Type B pancreatic cell (in vitro differentiated cells): ENCODE measurements at regions not wholly inside any gene's neighbourhood (a gene's known extent, or its start where the extent isn't known, plus 50 kb on each side); places are given as distances from the start of the nearest gene placed in this dataset.

Experiments used
- DNase-seq: peaks from one replicate; pipeline ENCODE4 v3.0.0; 2021; ENCODE audit warnings: mixed read lengths; ENCODE audit not compliant: unreplicated experiment; ENCODE audit errors: extremely low spot score
- H3K27ac Mint-ChIP-seq: 2 replicates; pipeline ENCODE4 v1.8.0; 2021; ENCODE audit warnings: mild to moderate bottlenecking, mixed read lengths
- H3K27me3 Mint-ChIP-seq: 2 replicates; pipeline ENCODE4 v1.8.0; 2021; ENCODE audit warnings: mixed read lengths
- H3K36me3 Mint-ChIP-seq: 2 replicates; pipeline ENCODE4 v1.8.0; 2021; ENCODE audit warnings: mixed read lengths
- H3K4me1 Mint-ChIP-seq: one replicate; pipeline ENCODE4 v1.8.0; 2021; ENCODE audit warnings: mixed read lengths; ENCODE audit not compliant: unreplicated experiment
- H3K4me3 Mint-ChIP-seq: 2 replicates; pipeline ENCODE4 v1.8.0; 2021; ENCODE audit warnings: mild to moderate bottlenecking, mixed read lengths
- H3K9me3 Mint-ChIP-seq: 2 replicates; pipeline ENCODE4 v1.8.0; 2021; ENCODE audit warnings: mixed read lengths
- TF ChIP-seq, protein P1 (sequence below): fragments of 200-600 bp; sonication (generic); conservative IDR thresholded peaks from 2 replicates; pipeline ENCODE4 v1.5.0; 2021; ENCODE audit warnings: antibody characterized with exemption, mild to moderate bottlenecking

DNA sequence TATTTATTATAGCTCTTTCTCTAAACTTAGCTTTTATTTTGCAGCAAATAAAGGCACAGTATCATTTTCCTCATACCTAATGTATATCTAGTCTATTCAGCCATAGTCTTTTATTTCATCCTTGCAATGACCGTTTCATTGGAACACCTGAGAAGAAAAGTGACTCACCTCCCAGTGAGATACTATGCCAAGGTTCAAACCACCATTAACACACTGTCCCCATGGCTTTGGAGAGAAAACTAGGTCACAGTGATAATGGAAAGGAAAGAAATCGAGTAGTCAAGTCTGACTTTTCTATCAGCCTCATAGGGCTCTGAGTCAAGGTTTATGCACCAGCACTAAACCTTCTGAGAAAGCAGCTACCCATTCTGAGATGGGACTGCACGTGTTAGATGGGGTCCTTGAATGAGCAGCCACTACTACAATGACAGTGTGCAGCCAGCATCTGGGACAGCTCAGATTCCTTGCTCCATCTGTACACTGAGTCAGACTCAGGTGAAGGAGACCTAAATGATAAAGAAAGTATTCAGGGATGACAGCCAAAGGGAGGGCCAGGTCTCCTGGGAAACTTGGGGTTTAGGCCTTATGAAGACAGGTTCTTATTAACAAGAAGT lies 971.1 kb upstream of the ACVR2A start:
- H3K4me3 Mint-ChIP-seq: no peak overlapping the region
- TF ChIP-seq, protein P1, sequence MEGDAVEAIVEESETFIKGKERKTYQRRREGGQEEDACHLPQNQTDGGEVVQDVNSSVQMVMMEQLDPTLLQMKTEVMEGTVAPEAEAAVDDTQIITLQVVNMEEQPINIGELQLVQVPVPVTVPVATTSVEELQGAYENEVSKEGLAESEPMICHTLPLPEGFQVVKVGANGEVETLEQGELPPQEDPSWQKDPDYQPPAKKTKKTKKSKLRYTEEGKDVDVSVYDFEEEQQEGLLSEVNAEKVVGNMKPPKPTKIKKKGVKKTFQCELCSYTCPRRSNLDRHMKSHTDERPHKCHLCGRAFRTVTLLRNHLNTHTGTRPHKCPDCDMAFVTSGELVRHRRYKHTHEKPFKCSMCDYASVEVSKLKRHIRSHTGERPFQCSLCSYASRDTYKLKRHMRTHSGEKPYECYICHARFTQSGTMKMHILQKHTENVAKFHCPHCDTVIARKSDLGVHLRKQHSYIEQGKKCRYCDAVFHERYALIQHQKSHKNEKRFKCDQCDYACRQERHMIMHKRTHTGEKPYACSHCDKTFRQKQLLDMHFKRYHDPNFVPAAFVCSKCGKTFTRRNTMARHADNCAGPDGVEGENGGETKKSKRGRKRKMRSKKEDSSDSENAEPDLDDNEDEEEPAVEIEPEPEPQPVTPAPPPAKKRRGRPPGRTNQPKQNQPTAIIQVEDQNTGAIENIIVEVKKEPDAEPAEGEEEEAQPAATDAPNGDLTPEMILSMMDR: no peak

DNA sequence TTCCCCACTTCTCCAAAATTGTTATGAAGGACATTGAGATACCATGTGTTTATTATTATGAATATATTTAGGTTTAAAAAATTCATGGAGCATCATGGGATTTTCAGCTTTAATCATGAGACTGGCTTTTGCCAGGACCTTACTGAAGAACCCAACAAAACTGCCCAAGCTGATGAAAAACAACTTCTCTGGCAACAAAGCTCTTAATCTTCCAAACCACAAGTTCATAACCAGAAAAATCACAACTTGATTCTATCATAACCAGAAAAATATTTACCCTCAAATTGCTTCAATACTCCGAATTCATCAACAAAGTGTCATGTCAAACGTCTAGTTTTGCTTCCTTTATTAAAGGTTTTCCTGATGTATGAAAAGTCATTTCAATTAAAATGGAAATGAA lies 971.8 kb upstream of the ACVR2A start:
- no peaks in the 10 kb centered on the region for H3K4me1 Mint-ChIP-seq
- no peaks in the 10 kb centered on the region for H3K9me3 Mint-ChIP-seq
- no peaks in the 10 kb centered on the region for H3K36me3 Mint-ChIP-seq
- H3K27ac Mint-ChIP-seq: no peak overlapping the region
- H3K4me3 Mint-ChIP-seq: no peak overlapping the region
- no peaks in the 10 kb centered on the region for H3K27me3 Mint-ChIP-seq
- TF ChIP-seq, protein P1: no peak
- no peak for DNase-seq

More for the DNA sequence above, 971.1 kb upstream of the ACVR2A start:
- Mint-ChIP-seq H3K4me1 (no peaks in the 10 kb centered on the region), H3K27ac (no peak overlapping the region), H3K9me3 (no peaks in the 10 kb centered on the region), H3K36me3 (no peaks in the 10 kb centered on the region), H3K27me3 (no peaks in the 10 kb centered on the region)
- no peak for DNase-seq

DNA sequence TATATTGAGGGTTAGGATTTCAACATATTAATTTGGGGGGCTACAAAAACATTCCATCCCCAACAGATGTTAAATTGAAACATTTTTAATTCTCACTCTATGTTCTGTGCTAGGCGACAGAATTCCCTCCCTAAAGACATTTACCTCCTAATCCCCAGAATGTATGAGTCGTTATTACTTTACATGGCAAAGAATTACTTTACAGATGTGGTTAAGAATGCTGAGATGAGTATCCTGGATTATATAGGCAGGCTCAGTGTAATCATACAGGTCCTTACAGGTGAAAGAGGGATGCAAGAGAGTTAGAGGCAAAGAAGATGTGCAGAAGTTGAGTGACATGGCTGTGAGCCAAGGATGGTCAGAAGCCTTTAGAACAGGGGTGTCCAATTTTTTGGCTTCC lies 974.1 kb upstream of the ACVR2A start:
- H3K27me3 Mint-ChIP-seq: no peaks in the 10 kb centered on the region
- H3K27ac Mint-ChIP-seq: no peak overlapping the region
- H3K9me3 Mint-ChIP-seq: no peaks in the 10 kb centered on the region
- TF ChIP-seq, protein P1: no peak
- H3K4me1 Mint-ChIP-seq: peaks cover 4% of the 10 kb centered on the region
- no peak overlapping the region for H3K4me3 Mint-ChIP-seq
- H3K36me3 Mint-ChIP-seq: no peaks in the 10 kb centered on the region
- DNase-seq: no peak

DNA sequence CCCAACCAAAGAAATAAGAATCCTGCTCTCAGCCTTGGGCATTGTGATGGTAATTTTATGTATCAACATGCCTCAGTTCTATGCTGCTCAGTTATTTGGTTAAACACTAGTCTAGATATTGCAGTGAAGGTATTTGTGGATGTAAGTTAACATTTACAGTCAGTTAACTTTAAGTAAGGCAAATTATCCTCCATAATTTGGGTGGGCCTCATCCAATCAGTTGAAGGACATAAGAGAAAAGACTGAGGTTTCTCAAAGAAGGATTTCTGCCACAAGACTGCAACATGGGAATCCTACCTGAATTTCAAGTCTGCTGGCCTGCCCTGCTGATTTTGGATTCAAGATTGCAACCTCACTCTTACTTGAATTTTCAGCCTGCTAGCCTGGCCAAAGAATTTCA lies 975.5 kb upstream of the ACVR2A start:
- TF ChIP-seq, protein P1: no peak
- peaks cover 4% of the 10 kb centered on the region for H3K4me1 Mint-ChIP-seq
- no peak overlapping the region for H3K4me3 Mint-ChIP-seq
- no peaks in the 10 kb centered on the region for H3K9me3 Mint-ChIP-seq
- DNase-seq: no peak
- H3K27ac Mint-ChIP-seq: no peak overlapping the region
- no peaks in the 10 kb centered on the region for H3K36me3 Mint-ChIP-seq
- no peaks in the 10 kb centered on the region for H3K27me3 Mint-ChIP-seq

DNA sequence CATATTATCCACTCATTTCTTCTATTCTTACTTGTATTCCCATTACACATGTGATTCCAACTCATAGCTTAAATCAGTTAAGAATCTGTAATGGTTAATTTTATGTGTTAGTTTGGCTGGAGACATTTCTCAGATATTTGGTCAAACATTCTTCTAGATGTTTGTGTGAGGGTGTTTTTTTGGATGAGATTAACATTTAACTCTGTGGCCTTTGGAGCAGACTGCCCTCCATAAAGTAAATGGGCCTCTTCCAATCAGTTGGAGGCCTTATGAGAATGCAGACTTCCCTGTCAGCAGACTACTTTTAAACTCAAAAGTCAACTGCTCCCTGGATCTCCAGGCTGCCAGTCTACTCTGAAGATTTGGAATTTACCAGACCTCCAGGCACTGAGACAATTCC lies 976.8 kb upstream of the ACVR2A start:
- TF ChIP-seq, protein P1: no peak
- Mint-ChIP-seq H3K36me3 (no peaks in the 10 kb centered on the region), H3K4me3 (no peak overlapping the region), H3K4me1 (peaks cover 4% of the 10 kb centered on the region), H3K27ac (no peak overlapping the region), H3K27me3 (no peaks in the 10 kb centered on the region), H3K9me3 (no peaks in the 10 kb centered on the region)
- no peak for DNase-seq
